ENCODE measurements at regions not wholly inside any gene's neighbourhood (a gene's known extent, or its start where the extent isn't known, plus 50 kb on each side); places are given as distances from the start of the nearest gene placed in this dataset.

GRCh38 chr13:97896446-97896845 lies 57.0 kb upstream of the IPO5 start:
- no peaks in the 10 kb centered on the region for H3K9me3 ChIP-seq (ENCODE audit: low read depth)
- in situ Hi-C loops (cut with MboI) = no loop called here

GRCh38 chr13:97901716-97902115 lies 51.8 kb upstream of the IPO5 start:
- 93 to 100% methylated on average over 1 of the region's 1 CpG for WGBS, 2 experiments (ENCODE audit: low coverage in 1 of 2, low lambda C conversion rate in 2 of 2, missing lambda C conversion rate in 2 of 2)
- TF ChIP-seq EZH2 (IDR thresholded peaks at IDR 0.05; ENCODE audit: insufficient read depth, poor library complexity, severe bottlenecking) = no peak
- no peak for TF ChIP-seq EZH2phosphoT487 (IDR thresholded peaks at IDR 0.05; ENCODE audit: insufficient read depth, low read depth)
- H3K4me2 ChIP-seq (ENCODE audit: unreplicated experiment) = no peak overlapping the region
- no peaks in the 10 kb centered on the region for H3K9me3 ChIP-seq (ENCODE audit: low read depth)
- in situ Hi-C loops (cut with MboI) = no loop called here
- H3K9me2 ChIP-seq (ENCODE audit: insufficient read depth) = no peaks in the 10 kb centered on the region
- no peaks in the 10 kb centered on the region for H4K20me1 ChIP-seq (ENCODE audit: insufficient read depth)
- H3K27me3 ChIP-seq (replicated peaks; ENCODE audit: insufficient read depth) = no peaks in the 10 kb centered on the region
- no peak overlapping the region for H3K4me3 ChIP-seq
- no peak for DNase-seq
- H3K27ac ChIP-seq = no peak overlapping the region
- H3K79me2 ChIP-seq (ENCODE audit: insufficient read depth) = no peaks in the 10 kb centered on the region
- no peak overlapping the region for H3K9ac ChIP-seq
- no peaks in the 10 kb centered on the region for H3K36me3 ChIP-seq (ENCODE audit: low read depth)
- no peak overlapping the region for H2AFZ ChIP-seq
- no peaks in the 10 kb centered on the region for H3K4me1 ChIP-seq (ENCODE audit: insufficient read depth)
- no peaks in the 10 kb centered on the region for H3F3A ChIP-seq (ENCODE audit: insufficient read depth)

More at GRCh38 chr13:97896446-97896845, 57.0 kb upstream of the IPO5 start:
- Histone ChIP-seq H3F3A (ENCODE audit: insufficient read depth) (peaks cover 3% of the 10 kb centered on the region; the same call in 1 of the 2 replicates), H3K27me3 (replicated peaks; ENCODE audit: insufficient read depth) (no peaks in the 10 kb centered on the region), H3K9me2 (ENCODE audit: insufficient read depth) (no peaks in the 10 kb centered on the region), H3K79me2 (ENCODE audit: insufficient read depth) (no peaks in the 10 kb centered on the region), H3K4me2 (ENCODE audit: unreplicated experiment) (no peak overlapping the region), H3K4me3 (no peak overlapping the region), H3K27ac (no peak overlapping the region), H3K9ac (no peak overlapping the region), H4K20me1 (ENCODE audit: insufficient read depth) (no peaks in the 10 kb centered on the region), H2AFZ (no peak overlapping the region), H3K36me3 (ENCODE audit: low read depth) (no peaks in the 10 kb centered on the region), H3K4me1 (ENCODE audit: insufficient read depth) (peaks cover 14% of the 10 kb centered on the region)
- DNase-seq = no peak
- WGBS, 2 experiments (ENCODE audit: low coverage in 1 of 2, low lambda C conversion rate in 2 of 2, missing lambda C conversion rate in 2 of 2) = 80 to 86% methylated on average over 2 of the region's 2 CpGs
- TF ChIP-seq EZH2 (IDR thresholded peaks at IDR 0.05; ENCODE audit: insufficient read depth, poor library complexity, severe bottlenecking) (no peak), EZH2phosphoT487 (IDR thresholded peaks at IDR 0.05; ENCODE audit: insufficient read depth, low read depth) (no peak)
